CD14-positive monocyte (primary cell): ENCODE measurements at regions not wholly inside any gene's neighbourhood (a gene's known extent, or its start where the extent isn't known, plus 50 kb on each side); places are given as distances from the start of the nearest gene placed in this dataset.

ENCODE experiments used
- DNase-seq, 3 donors: peaks; one replicate each; pipeline ENCODE4 v3.0.0-alpha.2; 2011 to 2022
- H2AFZ ChIP-seq: 2 replicates; pipeline ENCODE4 v1.6.0; 2012; ENCODE audit warnings: mild to moderate bottlenecking, low read depth, low read length, inconsistent platforms; ENCODE audit not compliant: insufficient read depth, poor library complexity, severe bottlenecking
- H3K27ac ChIP-seq, 2 donors: 1 replicate in 1 of 2; 2 replicates in 1 of 2; pipeline ENCODE4 v1.5.1; 2012 to 2013; ENCODE audit warnings: low read length in 2 of 2, control low read depth in 1 of 2, inconsistent platforms in 1 of 2, low read depth in 1 of 2, mild to moderate bottlenecking in 1 of 2
- H3K27me3 ChIP-seq, 2 donors: one replicate each; pipeline versions ENCODE4 v1.6.0 to v1.6.1; 2011 to 2013; ENCODE audit warnings: low read length in 2 of 2; ENCODE audit not compliant: control insufficient read depth in 2 of 2, insufficient read depth in 2 of 2
- H3K36me3 ChIP-seq, 2 donors: replicated peaks in 1 of 2; 1 replicate in 1 of 2; 2 replicates in 1 of 2; pipeline versions ENCODE4 v1.5.1 to v1.6.1; 2012 to 2013; ENCODE audit warnings: low read length in 2 of 2, control low read depth in 1 of 2, inconsistent platforms in 1 of 2, mild to moderate bottlenecking in 1 of 2; ENCODE audit not compliant: insufficient read depth in 2 of 2, control insufficient read depth in 1 of 2
- H3K4me1 ChIP-seq, 2 donors: 1 replicate in 1 of 2; 2 replicates in 1 of 2; pipeline versions ENCODE4 v1.5.1 to v1.6.1; 2012 to 2013; ENCODE audit warnings: low read length in 2 of 2, control low read depth in 1 of 2, inconsistent platforms in 1 of 2, mild to moderate bottlenecking in 1 of 2, moderate library complexity in 1 of 2; ENCODE audit not compliant: insufficient read depth in 2 of 2, control insufficient read depth in 1 of 2
- H3K4me2 ChIP-seq: replicated peaks from 2 replicates; pipeline ENCODE3; 2012; ENCODE audit warnings: low read length, moderate library complexity, mild to moderate bottlenecking; ENCODE audit not compliant: poor library complexity, severe bottlenecking; ENCODE audit errors: extremely low read depth
- H3K4me3 ChIP-seq, 3 experiments: fragments of 200-600 bp in 1 of 3; sonication (generic) in 1 of 3; replicated peaks in 1 of 3; 1 replicate in 2 of 3; 2 replicates in 1 of 3; pipeline ENCODE4 v1.5.1; 2011 to 2013; ENCODE audit warnings: low read length in 3 of 3, mild to moderate bottlenecking in 3 of 3, control low read depth in 2 of 3, low read depth in 2 of 3, inconsistent platforms in 1 of 3, moderate library complexity in 1 of 3
- H3K79me2 ChIP-seq: 2 replicates; pipeline ENCODE4 v1.6.0; 2012; ENCODE audit warnings: mild to moderate bottlenecking, control low read depth, inconsistent platforms, low read length, moderate library complexity; ENCODE audit not compliant: insufficient read depth
- H3K9ac ChIP-seq: 2 replicates; pipeline ENCODE4 v1.6.0; 2017; ENCODE audit warnings: low read length, mild to moderate bottlenecking; ENCODE audit not compliant: insufficient read depth, poor library complexity, severe bottlenecking
- H3K9me3 ChIP-seq, 2 donors: replicated peaks in 1 of 2; 1 replicate in 1 of 2; 2 replicates in 1 of 2; pipeline versions ENCODE4 v1.5.1 to v1.6.1; 2012 to 2013; ENCODE audit warnings: low read length in 2 of 2, control low read depth in 1 of 2; ENCODE audit not compliant: control insufficient read depth in 1 of 2, insufficient read depth in 1 of 2
- H4K20me1 ChIP-seq: 2 replicates; pipeline ENCODE4 v1.6.0; 2012; ENCODE audit warnings: mild to moderate bottlenecking, low read length, control low read depth, moderate library complexity; ENCODE audit not compliant: insufficient read depth
- H3K27ac Mint-ChIP-seq, 7 donors: one replicate each; pipeline ENCODE4 v1.8.0; 2020; ENCODE audit warnings: mild to moderate bottlenecking in 7 of 7, mixed read lengths in 7 of 7, moderate library complexity in 6 of 7, inconsistent platforms in 2 of 7
- H3K27me3 Mint-ChIP-seq, 3 donors: one replicate each; pipeline ENCODE4 v1.8.0; 2021 to 2022; ENCODE audit warnings: low read depth in 3 of 3, mild to moderate bottlenecking in 3 of 3, mixed read lengths in 3 of 3, moderate library complexity in 3 of 3, inconsistent platforms in 1 of 3
- H3K36me3 Mint-ChIP-seq, 2 donors: one replicate each; pipeline ENCODE4 v1.8.0; 2020; ENCODE audit warnings: mixed read lengths in 2 of 2, inconsistent platforms in 1 of 2, mild to moderate bottlenecking in 1 of 2
- H3K4me1 Mint-ChIP-seq: one replicate; pipeline ENCODE4 v1.8.0; 2020; ENCODE audit warnings: mild to moderate bottlenecking, mixed read lengths
- H3K4me3 Mint-ChIP-seq, 2 donors: one replicate each; pipeline ENCODE4 v1.8.0; 2020; ENCODE audit warnings: mild to moderate bottlenecking in 2 of 2, mixed read lengths in 2 of 2, moderate library complexity in 1 of 2
- H3K9me3 Mint-ChIP-seq, 7 donors: one replicate each; pipeline ENCODE4 v1.8.0; 2020 to 2022; ENCODE audit warnings: mixed read lengths in 7 of 7, mild to moderate bottlenecking in 6 of 7, moderate library complexity in 6 of 7, inconsistent platforms in 2 of 7
- CTCF ChIP-seq: fragments of 200-600 bp; IDR thresholded peaks from one replicate; pipeline ENCODE4 v1.8.0; 2022; ENCODE audit warnings: antibody characterized with exemption, mild to moderate bottlenecking
- WGBS: methylation state at CpG from one replicate; pipeline ENCODE4 v1.1.5; 2013; ENCODE audit warnings: missing lambda C conversion rate; ENCODE audit not compliant: insufficient coverage; 5-methylcytosine and 5-hydroxymethylcytosine counted together
- intact Hi-C, 2 donors: fragments of 100-400 bp; cut with micrococcal nuclease; formaldehyde crosslinking; loops; one replicate each; pipeline versions ENCODE4 v1.15.0 to v1.15.1; 2023

- peaks cover 0 to 19% (median 5%) of the 10 kb centered on the region in 7 donors for H3K9me3 Mint-ChIP-seq
- Histone ChIP-seq H3K27ac (no peak overlapping the region), H3K4me1 (no peaks in the 10 kb centered on the region), H3K9me3 (peaks cover 0 to 6% of the 10 kb centered on the region in 2 donors), H3K79me2 (no peaks in the 10 kb centered on the region), H3K9ac (no peak overlapping the region), H4K20me1 (no peaks in the 10 kb centered on the region), H3K4me3 (no peak overlapping the region), H3K36me3 (no peaks in the 10 kb centered on the region), H3K4me2 (no peak overlapping the region), H3K27me3 (no peaks in the 10 kb centered on the region), H2AFZ (no peak overlapping the region)
- no peak overlapping the region for H3K4me3 Mint-ChIP-seq
- no peaks in the 10 kb centered on the region for H3K4me1 Mint-ChIP-seq
- intact Hi-C loops: no loop called here
- no peak overlapping the region for H3K27ac Mint-ChIP-seq
- WGBS: 67% methylated on average over 6 of the region's 7 CpGs
- no peak for TF ChIP-seq CTCF
- no peaks in the 10 kb centered on the region for H3K36me3 Mint-ChIP-seq
- H3K27me3 Mint-ChIP-seq: peaks cover 0 to 1% (median 0%) of the 10 kb centered on the region in 3 donors
- no peak for DNase-seq
Observed at GRCh38 chr10:130836344-130836743, 475.2 kb downstream of the TCERG1L start.

GRCh38 chr10:130843051-130843653 is 468.4 kb downstream of the TCERG1L start:
- Mint-ChIP-seq H3K4me3 (no peak overlapping the region), H3K36me3 (no peaks in the 10 kb centered on the region), H3K27me3 (peaks cover 0 to 5% (median 2%) of the 10 kb centered on the region in 3 donors), H3K27ac (no peak overlapping the region), H3K4me1 (no peaks in the 10 kb centered on the region), H3K9me3 (peaks cover 0 to 16% (median 0%) of the 10 kb centered on the region in 7 donors)
- no peak for TF ChIP-seq CTCF
- Histone ChIP-seq H3K4me3 (no peak overlapping the region), H3K9me3 (no peaks in the 10 kb centered on the region), H3K27me3 (no peaks in the 10 kb centered on the region), H3K27ac (no peak overlapping the region), H3K9ac (no peak overlapping the region), H4K20me1 (no peaks in the 10 kb centered on the region), H3K79me2 (no peaks in the 10 kb centered on the region), H2AFZ (no peak overlapping the region), H3K4me1 (no peaks in the 10 kb centered on the region), H3K4me2 (no peak overlapping the region), H3K36me3 (no peaks in the 10 kb centered on the region)
- intact Hi-C loops: no loop called here
- 95% methylated on average over 5 of the region's 12 CpGs for WGBS
- no peak for DNase-seq
